ENCODE measurements at regions not wholly inside any gene's neighbourhood (a gene's known extent, or its start where the extent isn't known, plus 50 kb on each side); places are given as distances from the start of the nearest gene placed in this dataset.

DNA sequence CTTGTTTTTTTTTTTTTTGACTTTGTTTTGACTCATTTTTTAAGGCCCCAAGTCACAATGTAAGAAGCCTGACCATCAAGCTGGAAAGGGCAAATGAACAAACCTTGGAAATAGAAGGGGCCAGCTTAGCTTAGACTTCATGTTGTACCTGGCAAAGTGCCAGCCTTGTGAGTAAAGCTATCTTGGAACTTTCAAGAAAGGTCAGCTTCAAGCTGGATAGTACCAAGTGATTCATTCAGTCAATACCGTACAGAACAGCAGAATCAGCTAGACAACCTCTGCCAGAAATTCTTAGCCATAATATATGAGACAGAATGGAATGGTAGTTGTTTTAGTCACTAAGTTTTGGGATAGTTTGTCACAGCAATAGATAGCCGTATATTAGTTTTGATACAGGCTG lies 1492.2 kb upstream of the TENM3 start:
- no peak for DNase-seq (ENCODE audit: low read depth)
- no peak overlapping the region for H3K4me3 ChIP-seq (ENCODE audit: low read depth, low read length)
- TF ChIP-seq, protein P1, sequence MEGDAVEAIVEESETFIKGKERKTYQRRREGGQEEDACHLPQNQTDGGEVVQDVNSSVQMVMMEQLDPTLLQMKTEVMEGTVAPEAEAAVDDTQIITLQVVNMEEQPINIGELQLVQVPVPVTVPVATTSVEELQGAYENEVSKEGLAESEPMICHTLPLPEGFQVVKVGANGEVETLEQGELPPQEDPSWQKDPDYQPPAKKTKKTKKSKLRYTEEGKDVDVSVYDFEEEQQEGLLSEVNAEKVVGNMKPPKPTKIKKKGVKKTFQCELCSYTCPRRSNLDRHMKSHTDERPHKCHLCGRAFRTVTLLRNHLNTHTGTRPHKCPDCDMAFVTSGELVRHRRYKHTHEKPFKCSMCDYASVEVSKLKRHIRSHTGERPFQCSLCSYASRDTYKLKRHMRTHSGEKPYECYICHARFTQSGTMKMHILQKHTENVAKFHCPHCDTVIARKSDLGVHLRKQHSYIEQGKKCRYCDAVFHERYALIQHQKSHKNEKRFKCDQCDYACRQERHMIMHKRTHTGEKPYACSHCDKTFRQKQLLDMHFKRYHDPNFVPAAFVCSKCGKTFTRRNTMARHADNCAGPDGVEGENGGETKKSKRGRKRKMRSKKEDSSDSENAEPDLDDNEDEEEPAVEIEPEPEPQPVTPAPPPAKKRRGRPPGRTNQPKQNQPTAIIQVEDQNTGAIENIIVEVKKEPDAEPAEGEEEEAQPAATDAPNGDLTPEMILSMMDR (IDR thresholded peaks at IDR 0.05; ENCODE audit: insufficient read depth, low read depth, low read length): no peak

DNA sequence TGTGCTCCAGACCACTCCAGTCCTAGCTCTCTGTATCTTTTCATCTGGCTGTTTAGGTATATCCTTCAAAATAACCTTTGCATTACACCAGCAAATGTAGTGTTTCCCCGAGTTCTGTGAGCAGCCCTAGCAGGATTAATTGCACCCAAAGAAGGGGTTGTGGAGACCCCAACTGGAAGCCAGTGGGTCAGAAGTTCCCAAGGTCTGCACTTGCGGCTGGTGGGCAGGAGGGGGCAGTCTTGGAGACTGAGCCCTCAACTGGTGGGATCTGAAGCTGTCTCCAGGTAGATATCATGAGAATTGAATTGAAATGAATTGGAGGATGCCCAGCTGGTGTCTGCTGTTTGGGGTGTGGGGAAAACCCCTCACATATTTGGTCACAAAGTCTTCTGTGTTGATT lies 1485.3 kb upstream of the TENM3 start:
- TF ChIP-seq, protein P1 (IDR thresholded peaks at IDR 0.05; ENCODE audit: insufficient read depth, low read depth, low read length): no peak
- DNase-seq (ENCODE audit: low read depth): no peak
- no peak overlapping the region for H3K4me3 ChIP-seq (ENCODE audit: low read depth, low read length)

DNA sequence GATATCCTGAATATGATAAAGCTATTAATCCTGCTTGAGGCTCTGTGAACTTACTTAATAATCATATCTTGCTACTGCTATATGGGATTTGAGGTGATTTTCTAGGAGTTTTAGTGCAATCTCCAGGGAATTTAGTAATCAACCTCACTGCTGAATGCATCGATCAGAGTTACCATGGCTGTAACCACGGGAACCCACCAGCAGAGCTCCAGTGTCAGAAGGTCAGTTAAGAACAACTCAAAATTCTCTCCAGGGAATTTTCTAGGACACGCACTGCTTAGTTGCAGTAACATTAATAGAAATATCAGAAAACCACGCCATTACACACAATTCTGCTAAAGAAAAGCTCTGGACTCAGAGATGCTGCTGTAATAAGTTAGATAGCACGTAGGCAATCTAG lies 1477.2 kb upstream of the TENM3 start:
- TF ChIP-seq, protein P1 (IDR thresholded peaks at IDR 0.05; ENCODE audit: insufficient read depth, low read depth, low read length): no peak
- H3K4me3 ChIP-seq (ENCODE audit: low read depth, low read length): no peak overlapping the region
- no peak for DNase-seq (ENCODE audit: low read depth)

DNA sequence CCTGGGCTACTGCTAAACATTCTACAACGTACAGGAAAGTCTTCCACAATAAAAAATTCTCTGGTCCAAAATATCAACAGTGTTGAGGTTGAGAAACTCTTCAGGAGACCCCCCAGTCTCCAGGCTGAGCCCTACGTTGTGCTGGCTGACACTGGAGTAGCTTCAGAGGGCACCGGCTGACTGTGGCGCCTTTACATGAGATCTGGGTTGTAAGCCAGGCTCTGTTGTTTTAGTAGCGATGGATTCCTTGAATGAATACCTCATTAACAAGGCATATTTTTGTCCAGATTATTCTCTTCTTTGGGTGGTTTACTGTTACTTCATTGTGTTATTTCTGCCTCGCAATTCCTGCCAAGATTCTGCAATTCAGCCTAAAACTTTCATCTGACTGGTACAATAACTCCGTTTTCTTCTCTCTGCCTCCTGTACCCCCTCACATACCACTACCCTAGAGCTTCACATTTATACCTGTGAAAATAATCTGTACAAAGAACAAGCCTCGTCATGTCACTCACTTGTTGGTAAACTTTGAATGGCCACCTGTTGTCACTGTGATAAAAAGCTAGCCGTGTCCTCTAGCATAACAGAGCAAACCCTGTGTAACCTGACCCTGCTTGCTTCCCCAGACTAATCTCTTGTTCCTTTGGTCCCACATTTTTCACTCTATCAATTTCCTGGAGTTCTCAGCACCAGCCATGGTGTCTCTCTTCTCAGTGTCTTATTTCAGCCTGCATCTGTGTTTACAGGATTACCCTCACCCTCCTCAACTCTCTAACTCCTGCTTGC lies 1476.1 kb upstream of the TENM3 start:
- no peak overlapping the region for H3K4me3 ChIP-seq (ENCODE audit: low read depth, low read length)
- TF ChIP-seq, protein P1 (IDR thresholded peaks at IDR 0.05; ENCODE audit: insufficient read depth, low read depth, low read length): no peak
- DNase-seq (ENCODE audit: low read depth): no peak

DNA sequence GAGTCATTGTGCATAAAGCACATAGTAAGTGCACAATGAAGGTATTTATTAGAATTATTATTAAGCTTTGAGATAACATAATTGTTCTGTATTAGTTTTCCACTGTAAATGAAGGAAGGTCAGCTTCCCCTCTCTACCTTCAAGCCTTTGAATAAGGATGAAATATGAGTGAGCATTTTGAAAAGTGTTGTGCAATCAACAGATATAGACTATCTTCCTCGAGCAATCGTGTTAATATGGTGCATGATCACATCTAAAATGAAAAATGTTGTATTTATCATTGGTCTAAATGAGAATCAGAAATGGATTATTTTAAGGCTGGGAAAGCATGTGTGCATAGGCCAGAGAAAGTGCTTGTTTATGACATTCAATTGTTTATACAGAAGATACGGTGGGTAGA lies 1474.6 kb upstream of the TENM3 start:
- no peak overlapping the region for H3K4me3 ChIP-seq (ENCODE audit: low read depth, low read length)
- TF ChIP-seq, protein P1 (IDR thresholded peaks at IDR 0.05; ENCODE audit: insufficient read depth, low read depth, low read length): no peak

DNA sequence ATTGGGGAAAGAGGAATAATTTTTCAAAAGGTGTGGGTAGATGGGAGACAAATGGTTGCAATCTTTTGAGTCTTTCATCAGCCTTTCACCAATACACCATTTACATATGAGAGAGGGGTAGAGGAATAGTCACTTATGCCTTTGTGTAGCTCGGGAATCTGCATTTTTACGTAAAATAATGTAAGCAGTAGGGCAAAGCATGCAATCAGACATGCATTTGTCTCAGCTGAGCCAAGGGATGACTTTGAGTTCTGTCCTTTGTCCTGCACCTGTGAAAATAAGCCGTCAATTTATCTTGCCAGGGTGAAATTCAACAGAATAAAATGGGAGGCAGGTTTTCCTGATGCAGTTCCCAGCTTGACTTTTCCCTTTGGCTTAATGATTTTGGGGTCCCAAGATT lies 1473.4 kb upstream of the TENM3 start:
- H3K4me3 ChIP-seq (ENCODE audit: low read depth, low read length): no peak overlapping the region
- TF ChIP-seq, protein P1 (IDR thresholded peaks at IDR 0.05; ENCODE audit: insufficient read depth, low read depth, low read length): no peak
- no peak for DNase-seq (ENCODE audit: low read depth)

More for the DNA sequence above, 1474.6 kb upstream of the TENM3 start:
- DNase-seq (ENCODE audit: low read depth): no peak

DNA sequence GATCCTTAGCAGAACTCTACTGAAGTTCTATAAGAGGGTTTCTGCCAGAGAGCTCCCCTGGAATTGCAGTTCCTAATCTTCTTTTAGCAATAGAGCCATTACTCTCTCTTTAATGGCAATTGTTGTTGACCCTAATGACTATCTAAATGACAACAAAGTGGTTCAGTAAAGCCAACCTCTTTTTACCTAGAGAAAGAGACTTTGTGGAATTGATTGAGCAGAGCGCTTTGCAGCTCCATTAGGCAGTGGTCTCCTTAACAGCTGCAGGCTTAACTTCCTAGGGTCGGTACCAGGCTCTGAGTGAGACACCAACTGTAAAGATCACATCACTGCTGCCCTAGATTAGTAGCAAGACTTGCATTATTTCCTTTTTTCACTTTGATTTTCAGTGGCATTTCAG lies 1472.9 kb upstream of the TENM3 start:
- H3K4me3 ChIP-seq (ENCODE audit: low read depth, low read length): no peak overlapping the region
- TF ChIP-seq, protein P1 (IDR thresholded peaks at IDR 0.05; ENCODE audit: insufficient read depth, low read depth, low read length): no peak
- DNase-seq (ENCODE audit: low read depth): no peak
